Loucy (cell line): ENCODE measurements at regions not wholly inside any gene's neighbourhood (a gene's known extent, or its start where the extent isn't known, plus 50 kb on each side); places are given as distances from the start of the nearest gene placed in this dataset.

Experiments
- H2AFZ ChIP-seq: fragments of 200-600 bp; sonication (generic); 2 replicates; pipeline ENCODE4 v1.6.0; 2016; ENCODE audit warnings: antibody characterized with exemption, mild to moderate bottlenecking, low read length, moderate library complexity
- H3F3A ChIP-seq: fragments of 200-600 bp; 2 replicates; pipeline ENCODE4 v1.6.0; 2016; ENCODE audit warnings: antibody characterized with exemption, low read depth, mild to moderate bottlenecking
- H3K27me3 ChIP-seq: fragments of 200-600 bp; sonication (generic); 2 replicates; pipeline ENCODE4 v1.6.1; 2014; ENCODE audit warnings: low read length, mild to moderate bottlenecking; ENCODE audit not compliant: insufficient read depth, poor library complexity, severe bottlenecking
- H3K36me3 ChIP-seq: fragments of 200-600 bp; sonication (generic); 2 replicates; pipeline ENCODE4 v1.6.1; 2016; ENCODE audit warnings: low read length; ENCODE audit not compliant: insufficient read depth
- H3K4me1 ChIP-seq: fragments of 200-600 bp; sonication (generic); 2 replicates; pipeline ENCODE4 v1.5.1; 2014; ENCODE audit warnings: low read length, mild to moderate bottlenecking; ENCODE audit not compliant: insufficient read depth, poor library complexity, severe bottlenecking
- H3K4me2 ChIP-seq: fragments of 200-600 bp; sonication (generic); 2 replicates; pipeline ENCODE4 v1.6.0; 2014; ENCODE audit warnings: antibody characterized with exemption, low read length, low read depth, mild to moderate bottlenecking; ENCODE audit not compliant: poor library complexity, severe bottlenecking
- H3K4me3 ChIP-seq: fragments of 200-600 bp; sonication (generic); 2 replicates; pipeline ENCODE4 v1.5.1; 2014; ENCODE audit warnings: low read length, mild to moderate bottlenecking, mixed read lengths; ENCODE audit not compliant: poor library complexity, severe bottlenecking
- H3K79me2 ChIP-seq: fragments of 200-600 bp; sonication (generic); 2 replicates; pipeline ENCODE4 v1.6.1; 2014; ENCODE audit warnings: low read length; ENCODE audit not compliant: insufficient read depth
- H3K9ac ChIP-seq: fragments of 200-600 bp; sonication (generic); 2 replicates; pipeline ENCODE4 v1.6.0; 2014; ENCODE audit warnings: mild to moderate bottlenecking, low read depth, low read length, moderate library complexity; ENCODE audit not compliant: poor library complexity, severe bottlenecking
- H3K9me2 ChIP-seq: fragments of 200-600 bp; sonication (generic); replicated peaks from 2 replicates; pipeline ENCODE4 v1.6.1; 2016; ENCODE audit warnings: low read depth, low read length, mixed read lengths
- H3K9me3 ChIP-seq: fragments of 200-600 bp; sonication (generic); 2 replicates; pipeline ENCODE4 v1.6.1; 2014; ENCODE audit warnings: mild to moderate bottlenecking, antibody characterized with exemption, low read length, low read depth; ENCODE audit not compliant: insufficient read depth
- H4K20me1 ChIP-seq: fragments of 200-600 bp; sonication (generic); 2 replicates; pipeline ENCODE4 v1.6.0; 2014; ENCODE audit warnings: antibody characterized with exemption, low read length, mild to moderate bottlenecking; ENCODE audit not compliant: insufficient read depth, poor library complexity, severe bottlenecking
- EZH2phosphoT487 ChIP-seq: fragments of 200-600 bp; IDR thresholded peaks from 2 replicates; pipeline ENCODE4 v1.6.1; 2018; ENCODE audit warnings: antibody characterized with exemption, mild to moderate bottlenecking, moderate library complexity, borderline replicate concordance
- TF ChIP-seq, protein P1 (sequence below): fragments of 200-600 bp; sonication (generic); conservative IDR thresholded peaks from 2 replicates; pipeline ENCODE4 v1.5.1; 2014; ENCODE audit warnings: mild to moderate bottlenecking, antibody characterized with exemption, low read length

DNA sequence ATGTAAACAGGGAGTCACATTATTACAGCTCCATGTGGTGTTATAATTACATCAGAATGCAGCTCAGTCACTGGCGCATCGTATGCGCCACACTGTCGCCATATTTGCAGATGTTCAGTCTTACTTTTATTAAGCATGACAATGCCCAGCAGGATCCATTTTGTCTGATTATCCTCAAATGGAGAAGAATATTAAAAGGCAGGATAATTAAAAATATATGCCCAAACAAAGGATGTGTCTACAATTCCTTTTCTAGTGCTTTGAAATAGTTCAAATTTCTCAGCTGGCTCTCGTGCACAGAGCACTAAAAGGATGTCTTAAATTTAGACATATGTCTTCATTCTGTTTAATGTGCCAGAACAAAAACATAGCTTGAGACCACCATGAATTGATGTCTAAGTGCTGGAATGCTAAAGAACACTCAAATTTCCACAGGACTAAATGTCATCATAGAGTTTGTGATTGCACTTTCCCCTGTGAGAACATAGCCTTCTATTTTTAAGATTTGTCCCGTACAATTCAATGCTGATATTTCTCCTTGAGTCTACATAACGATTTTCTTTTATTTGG lies 168.0 kb downstream of the DKK1 start:
- Histone ChIP-seq H3K4me1 (no peaks in the 10 kb centered on the region), H3K9ac (no peak overlapping the region), H3K36me3 (no peaks in the 10 kb centered on the region), H3K27me3 (no peaks in the 10 kb centered on the region), H2AFZ (no peak overlapping the region), H3F3A (no peaks in the 10 kb centered on the region), H3K4me3 (no peak overlapping the region), H4K20me1 (no peaks in the 10 kb centered on the region), H3K9me3 (no peaks in the 10 kb centered on the region), H3K4me2 (no peak overlapping the region), H3K79me2 (no peaks in the 10 kb centered on the region), H3K9me2 (no peaks in the 10 kb centered on the region)
- TF ChIP-seq, protein P1, sequence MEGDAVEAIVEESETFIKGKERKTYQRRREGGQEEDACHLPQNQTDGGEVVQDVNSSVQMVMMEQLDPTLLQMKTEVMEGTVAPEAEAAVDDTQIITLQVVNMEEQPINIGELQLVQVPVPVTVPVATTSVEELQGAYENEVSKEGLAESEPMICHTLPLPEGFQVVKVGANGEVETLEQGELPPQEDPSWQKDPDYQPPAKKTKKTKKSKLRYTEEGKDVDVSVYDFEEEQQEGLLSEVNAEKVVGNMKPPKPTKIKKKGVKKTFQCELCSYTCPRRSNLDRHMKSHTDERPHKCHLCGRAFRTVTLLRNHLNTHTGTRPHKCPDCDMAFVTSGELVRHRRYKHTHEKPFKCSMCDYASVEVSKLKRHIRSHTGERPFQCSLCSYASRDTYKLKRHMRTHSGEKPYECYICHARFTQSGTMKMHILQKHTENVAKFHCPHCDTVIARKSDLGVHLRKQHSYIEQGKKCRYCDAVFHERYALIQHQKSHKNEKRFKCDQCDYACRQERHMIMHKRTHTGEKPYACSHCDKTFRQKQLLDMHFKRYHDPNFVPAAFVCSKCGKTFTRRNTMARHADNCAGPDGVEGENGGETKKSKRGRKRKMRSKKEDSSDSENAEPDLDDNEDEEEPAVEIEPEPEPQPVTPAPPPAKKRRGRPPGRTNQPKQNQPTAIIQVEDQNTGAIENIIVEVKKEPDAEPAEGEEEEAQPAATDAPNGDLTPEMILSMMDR, result no peak
- no peak for TF ChIP-seq EZH2phosphoT487

DNA sequence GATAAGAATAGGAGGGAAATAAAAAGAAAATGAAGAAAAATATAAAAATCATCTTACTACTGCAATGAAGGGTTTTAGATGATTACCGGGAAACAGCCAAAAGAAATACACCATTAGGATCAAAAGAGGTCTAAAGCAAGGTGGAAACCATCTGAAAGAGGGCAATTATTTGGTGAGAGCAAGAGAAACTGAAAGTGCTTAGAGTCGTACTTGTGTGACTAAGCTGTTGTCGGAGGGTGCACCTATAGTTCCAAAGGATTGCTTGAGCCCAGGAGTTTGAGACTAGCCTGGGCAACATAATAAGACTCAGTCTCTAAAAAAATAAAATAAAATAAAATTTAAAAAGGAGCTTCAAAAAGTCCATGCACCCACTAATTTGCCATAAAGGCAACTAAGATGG lies 169.5 kb downstream of the DKK1 start:
- no peak for TF ChIP-seq EZH2phosphoT487
- TF ChIP-seq, protein P1, result no peak
- no peak overlapping the region for H2AFZ ChIP-seq

DNA sequence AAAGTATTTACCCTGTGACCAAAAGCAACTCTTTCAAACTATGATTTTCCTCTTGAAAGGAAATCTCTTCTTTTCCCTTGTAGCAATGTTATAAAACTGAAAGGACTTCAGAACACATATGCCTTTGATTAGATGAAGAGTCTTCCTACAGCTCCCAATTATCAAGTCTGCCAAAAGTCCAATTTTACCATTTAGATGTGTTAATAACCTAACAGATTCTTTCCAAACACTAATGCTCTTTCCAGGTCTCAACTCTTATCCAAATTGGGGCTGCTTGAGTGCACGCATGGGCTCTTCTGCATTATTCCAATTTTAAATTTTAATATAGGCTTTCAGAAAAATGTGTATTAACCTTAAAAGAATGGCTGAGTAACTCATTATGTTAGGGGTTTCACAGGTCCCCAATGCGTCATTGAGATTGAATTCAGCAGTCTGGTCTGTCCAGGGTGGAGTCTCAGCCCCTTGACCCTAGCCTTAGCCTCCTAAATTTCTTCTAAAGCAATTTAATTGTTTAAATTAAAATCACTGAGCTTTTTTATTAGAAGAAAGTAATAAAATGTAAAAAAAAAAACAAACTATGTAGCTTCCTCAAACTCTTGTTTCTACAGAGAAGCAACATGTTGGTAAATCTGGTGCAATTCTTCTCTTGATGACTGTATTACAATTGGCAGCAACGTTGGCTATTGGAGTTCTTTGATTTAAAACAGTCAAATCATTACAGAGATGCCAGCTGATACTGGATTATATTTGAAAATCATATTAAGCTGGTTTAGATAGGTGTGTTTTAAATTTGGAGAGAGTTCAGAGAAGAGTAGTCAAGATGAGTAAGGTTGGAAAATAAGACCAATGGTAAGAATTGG lies 170.4 kb downstream of the DKK1 start:
- H3K4me3 ChIP-seq, result no peak overlapping the region

More for the DNA sequence above, 169.5 kb downstream of the DKK1 start:
- no peak overlapping the region for H3K9ac ChIP-seq
- no peaks in the 10 kb centered on the region for H3K4me1 ChIP-seq
- no peak overlapping the region for H3K4me3 ChIP-seq
- H3K4me2 ChIP-seq, result no peak overlapping the region
- no peaks in the 10 kb centered on the region for H3F3A ChIP-seq
- no peaks in the 10 kb centered on the region for H4K20me1 ChIP-seq
- H3K79me2 ChIP-seq, result no peaks in the 10 kb centered on the region
- H3K9me3 ChIP-seq, result no peaks in the 10 kb centered on the region
- no peaks in the 10 kb centered on the region for H3K27me3 ChIP-seq
- H3K9me2 ChIP-seq, result no peaks in the 10 kb centered on the region
- H3K36me3 ChIP-seq, result no peaks in the 10 kb centered on the region

More for the DNA sequence above, 170.4 kb downstream of the DKK1 start:
- no peaks in the 10 kb centered on the region for H3K79me2 ChIP-seq
- TF ChIP-seq EZH2phosphoT487, result no peak
- TF ChIP-seq, protein P1, result no peak
- no peaks in the 10 kb centered on the region for H3K4me1 ChIP-seq
- H3K36me3 ChIP-seq, result no peaks in the 10 kb centered on the region
- no peaks in the 10 kb centered on the region for H3K9me2 ChIP-seq
- H3K9me3 ChIP-seq, result no peaks in the 10 kb centered on the region
- H4K20me1 ChIP-seq, result no peaks in the 10 kb centered on the region
- H3K9ac ChIP-seq, result no peak overlapping the region
- no peak overlapping the region for H3K4me2 ChIP-seq
- no peaks in the 10 kb centered on the region for H3K27me3 ChIP-seq
- no peak overlapping the region for H2AFZ ChIP-seq
- no peaks in the 10 kb centered on the region for H3F3A ChIP-seq
